ENCODE measurements at regions not wholly inside any gene's neighbourhood (a gene's known extent, or its start where the extent isn't known, plus 50 kb on each side); places are given as distances from the start of the nearest gene placed in this dataset.

DNA sequence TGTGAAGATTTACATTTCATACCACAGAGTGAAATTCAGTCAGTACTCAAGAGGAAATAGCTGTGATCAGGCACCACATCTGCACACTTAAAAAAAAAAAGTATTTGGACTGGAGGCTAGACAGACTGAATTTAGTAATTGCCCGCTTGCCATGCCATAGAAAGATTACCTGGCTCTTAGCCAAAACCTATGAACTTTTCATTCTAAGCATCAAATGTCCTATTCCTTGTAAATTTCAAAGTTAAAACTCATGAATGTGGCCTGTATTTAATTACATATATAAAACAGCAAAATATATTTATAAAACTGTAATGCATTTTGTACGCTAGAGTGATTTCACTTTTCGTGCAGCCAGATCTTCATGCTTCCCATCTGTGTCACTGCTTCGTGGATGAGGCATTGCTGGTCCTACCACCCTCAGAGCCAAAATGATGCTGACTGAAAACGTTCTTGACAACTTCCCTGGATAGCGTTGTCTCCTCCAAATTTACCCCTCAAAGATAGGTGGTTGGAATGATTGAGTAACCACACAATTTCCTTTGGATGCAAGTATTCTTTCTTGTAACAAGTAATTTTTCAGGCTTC is 447.9 kb upstream of the SGCD start:
- no peak for DNase-seq

- no peak for DNase-seq
Measured at GRCh38 chr5:155884041-155884440, 442.9 kb upstream of the SGCD start.

DNA sequence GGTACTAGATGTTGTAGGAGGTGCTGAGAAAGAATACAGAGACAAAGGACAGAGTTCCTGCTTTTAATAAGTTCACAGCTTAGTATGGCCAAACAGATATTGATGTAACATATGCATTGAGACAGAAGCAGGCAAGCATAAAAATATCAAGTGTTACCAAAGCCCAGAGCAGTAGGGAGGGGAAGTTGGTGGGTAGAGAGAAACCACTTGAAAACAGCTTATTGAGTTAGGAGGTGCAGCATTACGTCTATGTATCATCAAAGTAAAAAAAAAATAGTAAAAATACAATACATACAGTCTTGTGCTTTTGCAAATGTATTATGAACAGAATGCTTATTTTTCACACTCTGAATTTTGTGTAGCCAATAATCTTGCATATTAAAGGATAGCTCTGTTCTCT is 441.8 kb upstream of the SGCD start:
- DNase-seq = no peak

DNA sequence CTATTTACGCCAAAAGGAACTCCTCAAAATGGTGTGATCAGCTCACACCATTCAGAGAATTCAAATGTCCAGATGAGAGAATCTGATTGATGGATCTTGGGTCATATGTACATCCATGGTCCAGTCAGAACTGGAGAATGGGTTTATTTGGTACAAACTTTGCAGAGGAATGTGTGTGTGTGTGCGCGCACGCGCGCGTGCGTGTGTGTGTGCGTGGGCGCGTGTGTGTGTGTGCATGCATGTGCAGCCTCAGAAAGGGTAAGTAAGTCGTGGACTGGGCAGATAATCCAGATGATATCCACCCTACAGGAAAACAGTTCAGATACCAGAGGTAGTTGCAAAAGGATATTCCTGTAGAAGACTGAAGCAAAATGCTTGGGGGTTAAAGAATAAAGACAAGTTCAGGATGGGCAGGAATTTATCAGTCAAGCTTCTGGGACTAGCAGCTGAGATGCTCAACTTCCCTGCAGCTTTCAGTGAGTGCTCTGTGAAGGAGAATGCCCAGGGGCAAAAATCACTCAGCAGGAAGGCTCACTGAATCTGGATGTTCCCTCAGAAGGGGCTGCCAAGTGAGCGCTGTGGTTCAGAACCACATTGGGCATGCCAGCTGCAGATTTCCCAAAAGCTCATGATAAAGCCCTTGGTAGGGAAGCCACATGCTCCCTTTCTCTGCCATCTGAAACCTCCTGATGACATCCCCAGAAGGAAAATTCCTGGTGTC is 440.5 kb upstream of the SGCD start:
- DNase-seq = no peak

DNA sequence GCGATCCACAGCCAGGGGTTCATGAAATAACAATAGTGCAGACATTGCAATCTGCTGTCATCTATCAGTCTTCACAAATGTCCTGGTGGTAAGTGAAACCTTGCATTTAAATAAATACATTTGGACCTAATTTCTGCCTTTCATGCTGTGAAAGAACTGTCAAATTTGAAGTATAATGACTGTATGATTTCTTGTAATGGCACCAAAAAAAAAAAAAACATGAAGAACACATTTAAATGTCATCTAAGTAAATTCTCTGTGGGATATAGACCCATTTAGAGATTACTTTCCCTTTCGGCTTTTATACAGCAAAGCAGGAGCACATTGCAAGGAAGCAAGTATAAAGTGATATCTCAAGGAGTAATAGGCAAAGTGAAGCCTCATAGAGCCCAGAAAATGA is 431.5 kb upstream of the SGCD start:
- no peak for DNase-seq

- DNase-seq = no peak
Measured at GRCh38 chr5:155897761-155898160, 429.2 kb upstream of the SGCD start.

- DNase-seq = no peak
Measured at GRCh38 chr5:155898284-155898683, 428.7 kb upstream of the SGCD start.

- no peak for DNase-seq
Measured at GRCh38 chr5:155903791-155904190, 423.2 kb upstream of the SGCD start.

GRCh38 chr5:155905364-155905763 is 421.6 kb upstream of the SGCD start:
- DNase-seq = no peak

DNA sequence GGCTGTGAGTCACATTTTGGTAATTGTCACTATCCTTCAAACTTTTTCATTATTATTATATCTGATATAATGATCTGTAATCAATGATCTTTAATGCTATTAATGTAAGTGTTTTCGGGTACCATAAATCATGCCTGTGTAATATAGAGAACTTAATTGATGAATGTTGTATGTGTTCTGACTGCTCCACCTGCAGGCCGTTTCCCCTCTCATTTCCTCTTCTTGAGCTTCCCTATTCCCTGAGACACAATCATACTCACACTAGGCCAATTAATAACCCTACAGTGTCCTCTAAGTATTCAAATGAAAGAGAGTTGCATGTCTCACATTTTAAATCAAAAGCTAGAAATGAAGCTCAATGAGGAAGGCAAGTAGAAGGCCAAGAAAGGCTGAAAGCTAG is 420.9 kb upstream of the SGCD start:
- no peak for DNase-seq

GRCh38 chr5:155908543-155908942 is 418.4 kb upstream of the SGCD start:
- no peak for DNase-seq

DNA sequence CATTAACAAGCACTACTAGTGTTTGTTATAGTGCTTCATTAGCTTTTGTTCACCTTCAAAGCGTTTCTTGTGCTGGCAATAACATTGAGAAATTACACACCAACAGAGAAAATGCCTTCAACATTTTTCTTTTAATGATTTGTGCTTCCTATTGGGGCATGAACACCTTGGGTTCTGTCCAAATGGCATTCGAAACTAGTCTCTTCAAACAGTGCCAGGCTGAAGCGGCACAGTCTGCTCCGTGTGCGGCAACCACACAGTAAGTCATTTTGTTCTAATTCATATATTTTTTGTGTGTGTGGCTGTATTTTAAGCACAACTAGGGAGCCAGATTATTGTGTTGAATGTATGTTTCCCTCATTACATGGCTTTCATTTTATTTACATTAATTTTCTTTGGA is 414.7 kb upstream of the SGCD start:
- no peak for DNase-seq

DNA sequence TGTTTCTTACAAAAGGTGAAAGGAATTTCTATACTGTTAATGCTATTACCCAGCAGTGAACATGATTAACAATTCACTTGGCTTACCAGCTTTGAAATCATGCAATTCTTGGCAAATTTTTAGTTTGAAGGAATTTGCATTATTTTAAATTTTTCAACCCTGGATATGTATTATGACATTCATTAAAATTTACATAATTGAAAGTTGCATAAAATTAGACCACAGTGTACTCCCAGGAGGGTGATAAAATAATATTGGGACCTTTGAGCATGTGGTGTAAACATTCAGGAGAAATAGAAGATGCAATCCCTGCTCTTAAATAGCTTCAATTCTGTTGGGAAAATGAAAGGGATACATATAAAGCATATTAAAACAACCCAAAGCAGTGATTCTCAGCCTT is 412.2 kb upstream of the SGCD start:
- DNase-seq = no peak

DNA sequence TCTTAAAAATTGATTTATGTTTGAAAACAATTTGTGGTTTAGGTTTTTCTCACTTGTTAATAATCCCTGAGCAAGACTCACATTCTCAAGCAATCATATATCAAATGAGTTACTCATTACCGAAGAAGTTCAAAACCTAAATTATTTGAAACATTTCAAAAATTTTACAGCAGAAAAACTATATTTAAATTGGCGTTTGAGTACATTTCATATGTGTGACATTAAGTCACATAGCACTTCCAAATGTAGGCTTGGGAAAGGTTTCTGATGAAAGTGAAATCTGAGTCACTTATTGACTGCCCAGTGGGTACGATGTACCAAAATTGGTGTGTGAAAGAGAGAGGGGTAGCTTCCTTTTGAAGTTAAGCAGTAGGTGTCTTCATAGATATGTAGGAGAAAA is 411.4 kb upstream of the SGCD start:
- DNase-seq = no peak

DNA sequence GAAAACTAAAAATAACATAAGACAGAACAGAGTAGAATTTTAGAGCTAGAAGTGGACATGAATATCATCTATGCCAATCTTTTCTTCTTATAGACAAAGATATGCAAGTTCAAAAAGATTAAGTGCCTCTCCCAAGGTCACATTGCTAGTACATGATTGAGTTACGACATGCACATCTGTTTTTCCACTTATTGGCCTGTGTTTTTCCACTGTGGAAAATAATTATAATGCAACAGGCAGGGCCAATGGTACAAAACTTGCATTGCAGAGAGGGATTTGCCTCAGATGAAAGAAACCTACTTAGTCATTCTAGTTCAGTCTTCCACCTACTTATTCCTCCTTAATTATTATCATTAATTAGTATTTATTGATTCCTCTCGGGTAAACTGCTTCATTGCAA is 407.8 kb upstream of the SGCD start:
- DNase-seq = no peak

GRCh38 chr5:155919725-155920124 is 407.2 kb upstream of the SGCD start:
- DNase-seq = no peak

DNA sequence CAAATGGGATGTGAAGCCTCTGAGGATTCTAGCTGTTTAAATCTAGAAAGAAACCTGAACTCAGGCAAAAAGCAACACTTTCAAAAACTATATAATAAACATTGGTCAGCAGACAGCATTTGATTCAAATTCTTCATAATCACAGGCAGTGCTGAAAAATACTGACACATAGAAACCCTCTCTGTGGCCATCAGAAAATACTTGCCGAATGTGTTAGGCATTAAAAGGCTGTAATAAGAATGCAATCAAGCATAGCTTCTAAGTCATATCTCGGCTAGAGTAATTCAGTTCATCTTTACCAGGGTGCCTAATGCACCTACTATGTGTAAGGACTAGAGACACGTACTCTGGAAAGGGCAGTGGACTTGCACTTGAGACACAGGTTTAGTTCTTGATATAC is 405.3 kb upstream of the SGCD start:
- DNase-seq = no peak

DNA sequence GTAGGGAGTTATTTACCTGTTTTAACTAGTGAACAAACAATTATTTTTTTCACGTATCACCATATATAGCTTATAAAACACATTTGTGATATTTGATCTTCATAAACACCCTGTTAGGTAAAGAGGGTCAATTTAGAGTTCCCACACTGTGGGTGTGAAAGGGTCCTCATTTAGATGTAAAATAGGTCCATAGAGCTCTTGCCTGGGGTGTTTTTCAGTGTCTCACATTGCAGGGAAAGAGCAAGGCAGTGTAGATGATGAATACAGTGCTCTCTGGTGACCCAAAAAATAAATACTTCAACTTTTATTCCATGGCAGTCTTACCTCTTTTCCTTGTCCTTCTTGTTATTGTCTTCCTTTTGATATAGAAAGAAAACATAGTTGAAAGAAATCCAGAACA is 403.2 kb upstream of the SGCD start:
- no peak for DNase-seq

GRCh38 chr5:155926031-155926430 is 400.9 kb upstream of the SGCD start:
- DNase-seq = no peak

- no peak for DNase-seq
Measured at GRCh38 chr5:155926766-155927165, 400.2 kb upstream of the SGCD start.

GRCh38 chr5:155929112-155929511 is 397.9 kb upstream of the SGCD start:
- DNase-seq = no peak

- DNase-seq = no peak
Measured at GRCh38 chr5:155934964-155935363, 392.0 kb upstream of the SGCD start.

GRCh38 chr5:155935723-155936122 is 391.2 kb upstream of the SGCD start:
- DNase-seq = no peak

- DNase-seq = no peak
Measured at GRCh38 chr5:155936520-155937406, 390.2 kb upstream of the SGCD start.
